H1 (cell line): ENCODE measurements at regions not wholly inside any gene's neighbourhood (a gene's known extent, or its start where the extent isn't known, plus 50 kb on each side); places are given as distances from the start of the nearest gene placed in this dataset.

ENCODE experiments used
- CTCF ChIA-PET: fragments of 300-600 bp; sonication (Branson Sonifier 250); formaldehyde crosslinking; loops from one replicate; lab custom pipeline; 2021; ENCODE audit not compliant: partially characterized antibody; lab: Charles Lee
- POLR2A ChIA-PET: fragments of 300-600 bp; sonication (Branson Sonifier 250); formaldehyde crosslinking; loops from one replicate; lab custom pipeline; 2021; ENCODE audit warnings: inconsistent platforms; ENCODE audit not compliant: partially characterized antibody; lab: Charles Lee
- DNase-seq, 2 experiments: peaks; one replicate each; pipeline versions ENCODE4 v3.0.0 to v3.0.0-alpha.2; 2010 to 2022; ENCODE audit warnings: low spot score in 2 of 2, low read depth in 1 of 2, mixed read lengths in 1 of 2
- FAIRE-seq: peaks from 2 replicates; lab custom pipeline; 2011; peaks lifted over from hg19 to GRCh38; lab: Jason Lieb, UNC
- H2AFZ ChIP-seq: 2 replicates; pipeline ENCODE4 v1.8.1; 2012; ENCODE audit warnings: low read length, inconsistent platforms
- H2AK5ac ChIP-seq: 2 replicates; pipeline ENCODE4 v1.6.1; 2013; ENCODE audit warnings: low read depth, low read length
- H2BK120ac ChIP-seq: replicated peaks from 2 replicates; pipeline ENCODE3; 2013; ENCODE audit warnings: low read depth, low read length, inconsistent platforms
- H2BK12ac ChIP-seq: 2 replicates; pipeline ENCODE4 v1.6.1; 2013; ENCODE audit warnings: low read depth, low read length
- H2BK15ac ChIP-seq: 2 replicates; pipeline ENCODE4 v1.6.1; 2013; ENCODE audit warnings: low read length
- H2BK20ac ChIP-seq: 2 replicates; pipeline ENCODE4 v1.6.1; 2013; ENCODE audit warnings: low read length
- H2BK5ac ChIP-seq: 2 replicates; pipeline ENCODE4 v1.6.1; 2013; ENCODE audit warnings: low read depth, low read length
- H3K14ac ChIP-seq: 2 replicates; pipeline ENCODE4 v1.6.1; 2013; ENCODE audit warnings: inconsistent platforms; ENCODE audit not compliant: insufficient read length
- H3K18ac ChIP-seq: 2 replicates; pipeline ENCODE4 v1.6.1; 2013; ENCODE audit warnings: low read length; ENCODE audit errors: extremely low read depth
- H3K23ac ChIP-seq: 2 replicates; pipeline ENCODE4 v1.6.1; 2013; ENCODE audit warnings: inconsistent platforms; ENCODE audit not compliant: insufficient read length
- H3K23me2 ChIP-seq: 2 replicates; pipeline ENCODE4 v1.6.1; 2013; ENCODE audit warnings: low read depth, low read length
- H3K27ac ChIP-seq: 2 replicates; pipeline ENCODE4 v1.6.1; 2011; ENCODE audit warnings: low read depth, low read length, inconsistent platforms
- H3K27me3 ChIP-seq, 4 experiments: replicated peaks in 1 of 4; 1 replicate in 1 of 4; 2 replicates in 3 of 4; pipeline versions ENCODE4 v1.6.1 to v1.8.1; 2011 to 2013; ENCODE audit warnings: low read length in 3 of 4, mild to moderate bottlenecking in 3 of 4, inconsistent platforms in 2 of 4, mixed read lengths in 2 of 4, moderate library complexity in 1 of 4; ENCODE audit not compliant: control insufficient read depth in 3 of 4, insufficient read depth in 3 of 4; ENCODE audit errors: extremely low read depth in 1 of 4
- H3K36me3 ChIP-seq, 4 experiments: 2 replicates each; pipeline versions ENCODE4 v1.6.1 to v1.8.1; 2011 to 2013; ENCODE audit warnings: mild to moderate bottlenecking in 4 of 4, low read length in 3 of 4, moderate library complexity in 2 of 4, control low read depth in 1 of 4, inconsistent platforms in 1 of 4; ENCODE audit not compliant: insufficient read depth in 4 of 4, control insufficient read depth in 2 of 4
- H3K4ac ChIP-seq: replicated peaks from 2 replicates; pipeline ENCODE3; 2013; ENCODE audit warnings: low read length, low read depth, mixed read lengths, inconsistent platforms; ENCODE audit not compliant: insufficient read length
- H3K4me1 ChIP-seq, 4 experiments: replicated peaks in 1 of 4; 1 replicate in 1 of 4; 2 replicates in 3 of 4; pipeline versions ENCODE4 v1.6.1 to v1.8.1; 2011 to 2013; ENCODE audit warnings: low read length in 3 of 4, inconsistent platforms in 2 of 4, mixed read lengths in 1 of 4; ENCODE audit not compliant: insufficient read depth in 4 of 4, control insufficient read depth in 3 of 4
- H3K4me2 ChIP-seq, 2 experiments: 2 replicates each; pipeline versions ENCODE4 v1.6.1 to v1.8.1; 2011 to 2013; ENCODE audit warnings: low read depth in 2 of 2, low read length in 2 of 2, control low read depth in 1 of 2, inconsistent platforms in 1 of 2, mild to moderate bottlenecking in 1 of 2; ENCODE audit not compliant: insufficient read depth in 1 of 2
- H3K4me3 ChIP-seq, 4 experiments: fragments of 200-600, 300-600 bp in 1 of 4; sonication (generic), shearing (Covaris generic), sonication (Bioruptor Twin) in 1 of 4; 2 replicates each; pipeline versions ENCODE4 v1.5.1 to v1.8.1; 2011 to 2016; ENCODE audit warnings: low read length in 4 of 4, low read depth in 3 of 4, control low read depth in 2 of 4, inconsistent platforms in 2 of 4, mild to moderate bottlenecking in 2 of 4, mixed read lengths in 1 of 4, moderate library complexity in 1 of 4; ENCODE audit not compliant: insufficient read depth in 2 of 4; ENCODE audit errors: extremely low read depth in 1 of 4
- H3K56ac ChIP-seq: replicated peaks from 2 replicates; pipeline ENCODE3; 2013; ENCODE audit warnings: low read depth, mild to moderate bottlenecking, mixed read lengths, low read length, inconsistent platforms; ENCODE audit not compliant: insufficient read length
- H3K79me1 ChIP-seq: 2 replicates; pipeline ENCODE4 v1.6.1; 2013; ENCODE audit warnings: low read depth, low read length, control low read depth
- H3K79me2 ChIP-seq, 2 experiments: 2 replicates each; pipeline versions ENCODE4 v1.6.1 to v1.8.1; 2012 to 2013; ENCODE audit warnings: low read length in 2 of 2, mild to moderate bottlenecking in 2 of 2, inconsistent platforms in 1 of 2; ENCODE audit not compliant: insufficient read depth in 2 of 2, control insufficient read depth in 1 of 2
- H3K9ac ChIP-seq, 4 experiments: replicated peaks in 1 of 4; 1 replicate in 1 of 4; 2 replicates in 3 of 4; pipeline versions ENCODE4 v1.6.1 to v1.8.1; 2011 to 2013; ENCODE audit warnings: low read depth in 3 of 4, low read length in 3 of 4, control low read depth in 2 of 4, mild to moderate bottlenecking in 2 of 4, moderate library complexity in 2 of 4, inconsistent platforms in 1 of 4; ENCODE audit errors: extremely low read depth in 1 of 4
- H3K9me3 ChIP-seq, 2 experiments: 2 replicates each; pipeline versions ENCODE4 v1.6.1 to v1.8.1; 2012 to 2013; ENCODE audit warnings: mild to moderate bottlenecking in 2 of 2, moderate library complexity in 2 of 2, control low read depth in 1 of 2, inconsistent platforms in 1 of 2, low read depth in 1 of 2, low read length in 1 of 2, mixed read lengths in 1 of 2; ENCODE audit not compliant: insufficient read depth in 2 of 2
- H4K20me1 ChIP-seq, 2 experiments: replicated peaks in 1 of 2; 2 replicates each; pipeline versions ENCODE3 to v1.8.1; 2011 to 2013; ENCODE audit warnings: inconsistent platforms in 2 of 2, low read length in 2 of 2, mild to moderate bottlenecking in 1 of 2; ENCODE audit not compliant: insufficient read depth in 2 of 2, control insufficient read depth in 1 of 2
- H4K5ac ChIP-seq: 2 replicates; pipeline ENCODE4 v1.6.1; 2013; ENCODE audit warnings: low read length, low read depth, mixed read lengths, inconsistent platforms; ENCODE audit not compliant: insufficient read length
- H4K8ac ChIP-seq: 2 replicates; pipeline ENCODE4 v1.8.0; 2013; ENCODE audit warnings: mild to moderate bottlenecking, moderate library complexity, low read length, inconsistent platforms; ENCODE audit not compliant: insufficient read depth; ENCODE audit errors: extremely low read depth
- H4K91ac ChIP-seq: replicated peaks from 2 replicates; pipeline ENCODE3; 2013; ENCODE audit warnings: low read length, mixed read lengths, inconsistent platforms; ENCODE audit not compliant: insufficient read length
- ASH2L ChIP-seq: fragments of 200-600, 300-600 bp; sonication (generic); IDR thresholded peaks from one replicate; pipeline ENCODE4 v1.7.1; 2017; ENCODE audit warnings: low read length
- ATF2 ChIP-seq: IDR thresholded peaks from 2 replicates; pipeline ENCODE4 v1.6.1; 2012; ENCODE audit warnings: low read length, inconsistent platforms
- EGR1 ChIP-seq: IDR thresholded peaks from 2 replicates; pipeline ENCODE4 v1.6.1; 2011; ENCODE audit warnings: low read depth, low read length, borderline replicate concordance
- EP300 ChIP-seq, 2 experiments: IDR thresholded peaks; 1 replicate in 1 of 2; 2 replicates in 1 of 2; pipeline ENCODE4 v1.6.1; 2011 to 2012; ENCODE audit warnings: low read depth in 2 of 2, low read length in 2 of 2, mild to moderate bottlenecking in 2 of 2, borderline replicate concordance in 1 of 2, inconsistent platforms in 1 of 2, moderate library complexity in 1 of 2
- SIRT6 ChIP-seq: IDR thresholded peaks from one replicate; pipeline ENCODE4 v1.7.1; 2012; ENCODE audit warnings: low read length, inconsistent platforms
- SP4 ChIP-seq: IDR thresholded peaks from 2 replicates; pipeline ENCODE4 v1.6.1; 2012; ENCODE audit warnings: low read length, inconsistent platforms
- WGBS, 2 experiments: shearing (Covaris generic) in 1 of 2; methylation state at CpG; one replicate each; pipeline versions ENCODE4 v1.1.6 to v1.1.7; 2013 to 2015; ENCODE audit warnings: low lambda C conversion rate in 2 of 2, mixed read lengths in 2 of 2, inconsistent platforms in 1 of 2, low coverage in 1 of 2, missing lambda C conversion rate in 1 of 2; ENCODE audit not compliant: insufficient replicate concordance in 2 of 2, insufficient coverage in 1 of 2, insufficient read length in 1 of 2; ENCODE audit errors: extremely low coverage in 1 of 2, missing lambda C conversion rate in 1 of 2; 5-methylcytosine and 5-hydroxymethylcytosine counted together
- TF ChIP-seq, protein P1 (sequence below): IDR thresholded peaks from 2 replicates; pipeline ENCODE4 v1.6.1; 2012; ENCODE audit warnings: inconsistent platforms

DNA sequence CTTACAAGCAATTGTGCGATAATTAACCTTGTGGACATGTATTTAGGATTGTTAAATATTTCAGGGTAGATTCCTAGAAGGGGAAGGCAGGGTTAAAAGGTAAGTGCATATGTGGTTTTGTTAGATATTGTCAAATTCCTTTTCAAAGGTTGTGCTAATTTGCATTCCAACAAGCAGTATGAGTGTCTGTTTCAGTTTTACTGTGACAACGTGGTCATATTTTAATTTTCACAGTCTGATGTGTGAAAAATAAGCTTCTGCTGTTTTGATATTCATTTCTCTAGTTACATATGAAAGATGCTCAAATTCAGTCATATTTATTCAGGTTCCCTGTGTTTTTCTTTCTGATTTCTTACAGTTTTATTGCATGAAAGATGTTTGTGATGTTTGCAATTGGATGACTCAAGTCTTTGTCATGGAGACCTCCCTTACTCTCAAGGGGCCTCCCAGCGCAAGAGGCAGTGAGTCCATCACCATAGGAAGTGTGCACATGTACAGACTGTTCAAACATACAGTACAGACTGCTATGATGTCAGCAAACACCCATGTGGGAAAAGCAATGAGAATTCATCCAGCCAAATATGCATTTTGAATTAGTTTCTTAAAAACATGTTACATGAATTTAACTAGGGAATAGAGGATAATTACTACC, 310.8 kb downstream of the GALR1 start:
- Histone ChIP-seq H3K4me3 (no peak overlapping the region), H2BK120ac (no peak overlapping the region), H3K9me3 (no peaks in the 10 kb centered on the region), H2BK12ac (no peak overlapping the region), H3K27me3 (no peaks in the 10 kb centered on the region), H4K91ac (no peak overlapping the region), H3K56ac (no peak overlapping the region), H2AK5ac (no peak overlapping the region), H2BK20ac (no peak overlapping the region), H3K9ac (no peak overlapping the region), H3K14ac (no peak overlapping the region), H3K79me1 (no peaks in the 10 kb centered on the region), H3K4me1 (no peaks in the 10 kb centered on the region), H4K20me1 (no peaks in the 10 kb centered on the region), H3K23ac (no peak overlapping the region), H3K27ac (no peak overlapping the region), H3K23me2 (no peaks in the 10 kb centered on the region; the same call in 1 of the 2 replicates), H2BK15ac (no peak overlapping the region), H4K8ac (no peak overlapping the region), H3K18ac (no peak overlapping the region), H2AFZ (no peak overlapping the region), H3K4ac (no peak overlapping the region), H3K79me2 (no peaks in the 10 kb centered on the region), H3K36me3 (no peaks in the 10 kb centered on the region), H2BK5ac (no peak overlapping the region), H3K4me2 (no peak overlapping the region), H4K5ac (no peak overlapping the region)
- TF ChIP-seq ATF2: no peak
- TF ChIP-seq, protein P1, sequence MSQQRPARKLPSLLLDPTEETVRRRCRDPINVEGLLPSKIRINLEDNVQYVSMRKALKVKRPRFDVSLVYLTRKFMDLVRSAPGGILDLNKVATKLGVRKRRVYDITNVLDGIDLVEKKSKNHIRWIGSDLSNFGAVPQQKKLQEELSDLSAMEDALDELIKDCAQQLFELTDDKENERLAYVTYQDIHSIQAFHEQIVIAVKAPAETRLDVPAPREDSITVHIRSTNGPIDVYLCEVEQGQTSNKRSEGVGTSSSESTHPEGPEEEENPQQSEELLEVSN: no peak
- no peak for TF ChIP-seq EP300 (IDR thresholded peaks at IDR 0.05; ENCODE audit: borderline replicate concordance in 1 of 2, low read depth in 2 of 2, low read length in 2 of 2)
- TF ChIP-seq ASH2L: no peak
- TF ChIP-seq EGR1: no peak
- TF ChIP-seq SP4: no peak
- no peak for TF ChIP-seq SIRT6
- ChIA-PET CTCF (no interaction called here), POLR2A (no interaction called here)
- DNase-seq: no peak
- WGBS, 2 experiments: 90% methylated on average over 3 of the region's 3 CpGs; no CpG with 5 or more reads in 1 of the 2 experiments
- no peak for FAIRE-seq
